ENCODE measurements at regions not wholly inside any gene's neighbourhood (a gene's known extent, or its start where the extent isn't known, plus 50 kb on each side); places are given as distances from the start of the nearest gene placed in this dataset.

DNA sequence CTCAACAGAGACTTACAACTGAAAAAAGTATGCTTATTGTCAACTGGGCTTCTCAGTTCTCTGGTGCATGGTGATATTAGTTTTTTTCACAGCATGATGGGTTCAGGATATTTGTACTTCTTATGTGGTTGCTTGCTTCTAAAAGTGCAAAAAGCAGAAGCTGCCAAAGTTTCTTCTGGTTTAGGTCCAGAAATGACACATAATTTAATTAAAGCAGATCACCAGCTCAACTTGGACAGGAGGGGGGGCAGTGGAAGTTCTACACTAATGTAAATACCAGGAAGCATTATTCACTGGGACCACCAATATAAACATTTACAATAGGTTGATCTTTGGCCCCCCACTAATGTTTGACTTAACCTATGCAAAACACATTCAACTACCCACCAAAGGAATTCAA, 354.8 kb upstream of the BRINP3 start:
- H3K14ac ChIP-seq (ENCODE audit: insufficient read depth, low read length): no peak overlapping the region
- no peaks in the 10 kb centered on the region for H3K9me3 Mint-ChIP-seq
- TF ChIP-seq CTCF (conservative IDR thresholded peaks at IDR 0.05): no peak
- no peak overlapping the region for H3K4me3 Mint-ChIP-seq
- H2AFZ ChIP-seq (ENCODE audit: low read length): no peak overlapping the region
- no peaks in the 10 kb centered on the region for H3K27me3 Mint-ChIP-seq (ENCODE audit: low read depth)
- no peaks in the 10 kb centered on the region for H3K9me3 ChIP-seq (ENCODE audit: control insufficient read depth, low read depth, low read length)
- H4K91ac ChIP-seq (ENCODE audit: insufficient read length, low read depth, low read length): no peak overlapping the region
- H3K27ac Mint-ChIP-seq: no peak overlapping the region
- H2BK15ac ChIP-seq (ENCODE audit: low read depth, low read length): no peak overlapping the region
- no peak overlapping the region for H2AK5ac ChIP-seq (ENCODE audit: insufficient read length, low read length)
- H3K4me1 ChIP-seq (ENCODE audit: insufficient read depth, low read length): no peaks in the 10 kb centered on the region
- no peaks in the 10 kb centered on the region for H3K36me3 Mint-ChIP-seq (ENCODE audit: insufficient read depth in 1 of 3, low read depth in 3 of 3)
- no peaks in the 10 kb centered on the region for H3K79me1 ChIP-seq (ENCODE audit: insufficient read depth, low read depth, low read length, poor library complexity, severe bottlenecking)
- no peak overlapping the region for H3K4me2 ChIP-seq (ENCODE audit: insufficient read depth, insufficient read length, low read length)
- no peak for DNase-seq
- no peak overlapping the region for H4K5ac ChIP-seq (ENCODE audit: insufficient read length, low read depth, low read length)
- H4K8ac ChIP-seq (replicated peaks; ENCODE audit: insufficient read length, low read depth, low read length): no peak overlapping the region
- no peak overlapping the region for H3K56ac ChIP-seq (ENCODE audit: insufficient read length, low read depth, low read length)
- H3T11ph ChIP-seq (ENCODE audit: low read length): no peak overlapping the region
- H2BK5ac ChIP-seq (ENCODE audit: insufficient read length, low read length): no peak overlapping the region
- no peaks in the 10 kb centered on the region for H3K23me2 ChIP-seq (ENCODE audit: insufficient read length, low read depth, low read length, poor library complexity, severe bottlenecking)
- no peak overlapping the region for H3K18ac ChIP-seq (ENCODE audit: insufficient read length, low read depth, low read length)
- no peak overlapping the region for H2BK20ac ChIP-seq (ENCODE audit: low read depth, low read length, poor library complexity, severe bottlenecking)
- no peaks in the 10 kb centered on the region for H3K79me2 ChIP-seq (ENCODE audit: insufficient read depth, low read length)
- no peaks in the 10 kb centered on the region for H3K4me1 Mint-ChIP-seq
- no peak overlapping the region for H3K23ac ChIP-seq (ENCODE audit: insufficient read length, low read depth, low read length)
- no peaks in the 10 kb centered on the region for H3K27me3 ChIP-seq (ENCODE audit: insufficient read depth, low read length)
- H3K27ac ChIP-seq (ENCODE audit: insufficient read length, low read depth, low read length): no peak overlapping the region
- H2BK120ac ChIP-seq (ENCODE audit: low read depth, low read length, poor library complexity, severe bottlenecking): no peak overlapping the region
- no peak overlapping the region for H2BK12ac ChIP-seq (ENCODE audit: insufficient read length, low read depth, low read length)
- no peak overlapping the region for H3K4ac ChIP-seq (ENCODE audit: low read depth, low read length)
- no peaks in the 10 kb centered on the region for H4K20me1 ChIP-seq (ENCODE audit: control insufficient read depth, insufficient read depth, insufficient read length)
- H3K9ac ChIP-seq (ENCODE audit: extremely low read depth, insufficient read length, low read length): no peak overlapping the region
